Neural cell (in vitro differentiated cells): ENCODE measurements at regions not wholly inside any gene's neighbourhood (a gene's known extent, or its start where the extent isn't known, plus 50 kb on each side); places are given as distances from the start of the nearest gene placed in this dataset.

ENCODE experiments used
- EP300 ChIP-seq: fragments of 450-650 bp; conservative IDR thresholded peaks from 2 replicates; pipeline ENCODE4 v1.6.1; 2014; ENCODE audit warnings: antibody characterized with exemption, mild to moderate bottlenecking, moderate library complexity; ENCODE audit not compliant: poor library complexity, severe bottlenecking
- EZH2 ChIP-seq: fragments of 200-600, 300-800 bp; shearing (Covaris generic), sonication (generic); IDR thresholded peaks from 2 replicates; pipeline ENCODE4 v1.6.1; 2014; ENCODE audit warnings: antibody characterized with exemption, low read length, borderline replicate concordance, mild to moderate bottlenecking; ENCODE audit not compliant: insufficient read depth, poor library complexity, severe bottlenecking
- MXI1 ChIP-seq: fragments of 450-650 bp; conservative IDR thresholded peaks from 2 replicates; pipeline ENCODE4 v1.6.1; 2014; ENCODE audit warnings: antibody characterized with exemption, mild to moderate bottlenecking; ENCODE audit not compliant: poor library complexity, severe bottlenecking
- POLR2AphosphoS5 ChIP-seq: IDR thresholded peaks from 2 replicates; pipeline ENCODE4 v1.6.1; 2012
- RAD21 ChIP-seq: fragments of 450-650 bp; conservative IDR thresholded peaks from 2 replicates; pipeline ENCODE4 v1.6.1; 2014; ENCODE audit warnings: antibody characterized with exemption, mild to moderate bottlenecking, moderate library complexity
- SMC3 ChIP-seq: fragments of 450-650 bp; conservative IDR thresholded peaks from 2 replicates; pipeline ENCODE4 v1.6.1; 2014; ENCODE audit warnings: antibody characterized with exemption, mild to moderate bottlenecking, moderate library complexity; ENCODE audit not compliant: poor library complexity
- TF ChIP-seq, protein P1 (sequence below): fragments of 450-650 bp; IDR thresholded peaks from 2 replicates; pipeline ENCODE4 v1.5.1; 2014; ENCODE audit warnings: antibody characterized with exemption, mild to moderate bottlenecking, moderate library complexity; ENCODE audit not compliant: poor library complexity, severe bottlenecking
- TF ChIP-seq, protein P2 (sequence below): IDR thresholded peaks from 2 replicates; pipeline ENCODE4 v1.6.1; 2012; ENCODE audit warnings: borderline replicate concordance

DNA sequence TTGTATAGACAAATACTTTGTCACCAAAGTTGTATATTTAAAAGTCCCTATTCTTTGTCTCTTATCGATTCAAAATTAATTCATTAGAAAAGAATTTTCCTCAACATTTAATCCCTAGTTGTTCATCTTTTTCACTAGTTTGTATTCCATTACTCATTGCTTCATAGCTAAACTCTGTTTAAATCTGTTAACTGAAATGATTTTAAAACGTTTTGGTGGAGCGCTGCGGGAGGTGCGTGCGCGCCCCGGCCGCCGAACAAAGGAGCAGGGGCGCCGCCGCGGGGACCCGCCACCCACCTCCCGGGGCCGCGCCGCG, 56.4 kb upstream of the GOLGA8A start:
- TF ChIP-seq, protein P1, sequence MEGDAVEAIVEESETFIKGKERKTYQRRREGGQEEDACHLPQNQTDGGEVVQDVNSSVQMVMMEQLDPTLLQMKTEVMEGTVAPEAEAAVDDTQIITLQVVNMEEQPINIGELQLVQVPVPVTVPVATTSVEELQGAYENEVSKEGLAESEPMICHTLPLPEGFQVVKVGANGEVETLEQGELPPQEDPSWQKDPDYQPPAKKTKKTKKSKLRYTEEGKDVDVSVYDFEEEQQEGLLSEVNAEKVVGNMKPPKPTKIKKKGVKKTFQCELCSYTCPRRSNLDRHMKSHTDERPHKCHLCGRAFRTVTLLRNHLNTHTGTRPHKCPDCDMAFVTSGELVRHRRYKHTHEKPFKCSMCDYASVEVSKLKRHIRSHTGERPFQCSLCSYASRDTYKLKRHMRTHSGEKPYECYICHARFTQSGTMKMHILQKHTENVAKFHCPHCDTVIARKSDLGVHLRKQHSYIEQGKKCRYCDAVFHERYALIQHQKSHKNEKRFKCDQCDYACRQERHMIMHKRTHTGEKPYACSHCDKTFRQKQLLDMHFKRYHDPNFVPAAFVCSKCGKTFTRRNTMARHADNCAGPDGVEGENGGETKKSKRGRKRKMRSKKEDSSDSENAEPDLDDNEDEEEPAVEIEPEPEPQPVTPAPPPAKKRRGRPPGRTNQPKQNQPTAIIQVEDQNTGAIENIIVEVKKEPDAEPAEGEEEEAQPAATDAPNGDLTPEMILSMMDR: no peak
- TF ChIP-seq EP300 (no peak), EZH2 (no peak), RAD21 (no peak), SMC3 (no peak), POLR2AphosphoS5 (no peak), MXI1 (no peak)
- TF ChIP-seq, protein P2, sequence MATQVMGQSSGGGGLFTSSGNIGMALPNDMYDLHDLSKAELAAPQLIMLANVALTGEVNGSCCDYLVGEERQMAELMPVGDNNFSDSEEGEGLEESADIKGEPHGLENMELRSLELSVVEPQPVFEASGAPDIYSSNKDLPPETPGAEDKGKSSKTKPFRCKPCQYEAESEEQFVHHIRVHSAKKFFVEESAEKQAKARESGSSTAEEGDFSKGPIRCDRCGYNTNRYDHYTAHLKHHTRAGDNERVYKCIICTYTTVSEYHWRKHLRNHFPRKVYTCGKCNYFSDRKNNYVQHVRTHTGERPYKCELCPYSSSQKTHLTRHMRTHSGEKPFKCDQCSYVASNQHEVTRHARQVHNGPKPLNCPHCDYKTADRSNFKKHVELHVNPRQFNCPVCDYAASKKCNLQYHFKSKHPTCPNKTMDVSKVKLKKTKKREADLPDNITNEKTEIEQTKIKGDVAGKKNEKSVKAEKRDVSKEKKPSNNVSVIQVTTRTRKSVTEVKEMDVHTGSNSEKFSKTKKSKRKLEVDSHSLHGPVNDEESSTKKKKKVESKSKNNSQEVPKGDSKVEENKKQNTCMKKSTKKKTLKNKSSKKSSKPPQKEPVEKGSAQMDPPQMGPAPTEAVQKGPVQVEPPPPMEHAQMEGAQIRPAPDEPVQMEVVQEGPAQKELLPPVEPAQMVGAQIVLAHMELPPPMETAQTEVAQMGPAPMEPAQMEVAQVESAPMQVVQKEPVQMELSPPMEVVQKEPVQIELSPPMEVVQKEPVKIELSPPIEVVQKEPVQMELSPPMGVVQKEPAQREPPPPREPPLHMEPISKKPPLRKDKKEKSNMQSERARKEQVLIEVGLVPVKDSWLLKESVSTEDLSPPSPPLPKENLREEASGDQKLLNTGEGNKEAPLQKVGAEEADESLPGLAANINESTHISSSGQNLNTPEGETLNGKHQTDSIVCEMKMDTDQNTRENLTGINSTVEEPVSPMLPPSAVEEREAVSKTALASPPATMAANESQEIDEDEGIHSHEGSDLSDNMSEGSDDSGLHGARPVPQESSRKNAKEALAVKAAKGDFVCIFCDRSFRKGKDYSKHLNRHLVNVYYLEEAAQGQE: no peak
